ENCODE measurements at regions not wholly inside any gene's neighbourhood (a gene's known extent, or its start where the extent isn't known, plus 50 kb on each side); places are given as distances from the start of the nearest gene placed in this dataset.

- H3K9me3 Mint-ChIP-seq (ENCODE audit: unreplicated experiment): no peaks in the 10 kb centered on the region
- H3K4me3 Mint-ChIP-seq (ENCODE audit: unreplicated experiment): no peak overlapping the region
- no peak for DNase-seq (ENCODE audit: low spot score)
- no peaks in the 10 kb centered on the region for H3K4me1 Mint-ChIP-seq (ENCODE audit: unreplicated experiment)
- H3K27ac Mint-ChIP-seq (ENCODE audit: unreplicated experiment): no peak overlapping the region
- no peak for TF ChIP-seq CTCF (IDR thresholded peaks at IDR 0.05; ENCODE audit: unreplicated experiment)
- no peaks in the 10 kb centered on the region for H3K36me3 Mint-ChIP-seq (ENCODE audit: low read depth, unreplicated experiment)
- no peaks in the 10 kb centered on the region for H3K27me3 Mint-ChIP-seq (ENCODE audit: unreplicated experiment)
Observed at GRCh38 chr10:107485019-107485418, 320.5 kb upstream of the SORCS1 start.

DNA sequence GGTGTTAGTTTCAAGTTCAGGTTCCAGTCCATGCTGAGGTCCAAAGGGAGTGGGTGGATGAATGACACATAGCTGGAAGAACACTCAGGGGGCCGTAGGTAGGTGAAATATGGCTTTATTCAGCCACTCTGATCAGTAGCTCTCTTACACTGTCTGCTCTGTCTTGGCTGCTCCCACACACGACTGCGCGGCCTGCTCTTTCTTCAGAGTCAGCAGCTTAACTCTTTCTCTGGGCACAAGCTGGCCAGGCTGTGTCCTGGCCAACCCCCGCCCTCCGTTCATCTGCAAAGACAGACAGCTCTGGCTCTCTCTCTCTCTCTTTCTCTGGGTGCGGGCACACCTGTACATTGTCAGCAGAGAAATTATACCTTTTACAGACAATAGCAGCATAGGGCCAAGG lies 317.4 kb upstream of the SORCS1 start:
- TF ChIP-seq CTCF (IDR thresholded peaks at IDR 0.05; ENCODE audit: unreplicated experiment): no peak
- no peak for DNase-seq (ENCODE audit: low spot score)
- Mint-ChIP-seq H3K36me3 (ENCODE audit: low read depth, unreplicated experiment) (no peaks in the 10 kb centered on the region), H3K27ac (ENCODE audit: unreplicated experiment) (no peak overlapping the region), H3K9me3 (ENCODE audit: unreplicated experiment) (no peaks in the 10 kb centered on the region), H3K4me1 (ENCODE audit: unreplicated experiment) (no peaks in the 10 kb centered on the region), H3K27me3 (ENCODE audit: unreplicated experiment) (no peaks in the 10 kb centered on the region), H3K4me3 (ENCODE audit: unreplicated experiment) (no peak overlapping the region)

DNA sequence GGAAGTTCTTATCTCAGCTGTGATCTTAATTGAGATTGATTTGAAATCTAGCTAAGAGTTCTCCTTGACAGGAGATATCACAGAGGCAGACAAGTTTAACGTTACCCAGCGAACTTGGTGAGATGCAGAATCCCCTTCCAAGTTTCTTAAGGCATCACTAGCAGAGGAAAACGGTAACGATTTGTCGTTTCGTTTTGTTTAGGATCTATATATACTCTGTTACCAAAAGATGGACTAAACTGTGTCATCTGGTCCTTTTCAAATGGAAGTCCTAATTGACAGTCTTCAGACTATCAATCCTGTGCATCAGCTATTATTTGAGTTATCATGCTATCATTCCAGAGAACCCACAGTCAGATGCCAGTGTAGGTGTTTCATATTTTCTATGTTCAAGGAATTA lies 316.7 kb upstream of the SORCS1 start:
- Mint-ChIP-seq H3K27ac (ENCODE audit: unreplicated experiment) (no peak overlapping the region), H3K4me1 (ENCODE audit: unreplicated experiment) (no peaks in the 10 kb centered on the region), H3K4me3 (ENCODE audit: unreplicated experiment) (no peak overlapping the region), H3K27me3 (ENCODE audit: unreplicated experiment) (no peaks in the 10 kb centered on the region), H3K36me3 (ENCODE audit: low read depth, unreplicated experiment) (no peaks in the 10 kb centered on the region), H3K9me3 (ENCODE audit: unreplicated experiment) (no peaks in the 10 kb centered on the region)
- no peak for TF ChIP-seq CTCF (IDR thresholded peaks at IDR 0.05; ENCODE audit: unreplicated experiment)
- no peak for DNase-seq (ENCODE audit: low spot score)

DNA sequence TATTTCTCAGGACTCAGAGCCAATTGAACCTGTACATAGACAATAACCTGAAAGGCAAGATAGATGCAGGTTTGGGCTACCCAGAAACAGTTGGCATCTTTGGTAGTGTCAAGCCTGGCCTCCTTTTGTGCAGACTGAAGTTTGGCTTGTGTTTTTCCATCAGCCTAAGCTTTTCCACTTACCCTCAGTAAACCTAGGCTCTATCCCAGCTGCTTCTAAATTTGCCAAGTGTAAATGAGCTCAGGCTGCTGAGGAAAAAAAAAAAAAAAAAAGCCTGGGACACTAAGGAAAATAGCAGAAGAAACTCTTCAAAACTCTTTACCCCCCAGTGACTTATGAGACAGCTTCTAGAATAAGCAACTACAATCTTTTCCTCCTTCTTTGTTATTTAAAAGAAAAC lies 316.3 kb upstream of the SORCS1 start:
- DNase-seq (ENCODE audit: low spot score): no peak
- no peaks in the 10 kb centered on the region for H3K4me1 Mint-ChIP-seq (ENCODE audit: unreplicated experiment)
- H3K9me3 Mint-ChIP-seq (ENCODE audit: unreplicated experiment): no peaks in the 10 kb centered on the region

DNA sequence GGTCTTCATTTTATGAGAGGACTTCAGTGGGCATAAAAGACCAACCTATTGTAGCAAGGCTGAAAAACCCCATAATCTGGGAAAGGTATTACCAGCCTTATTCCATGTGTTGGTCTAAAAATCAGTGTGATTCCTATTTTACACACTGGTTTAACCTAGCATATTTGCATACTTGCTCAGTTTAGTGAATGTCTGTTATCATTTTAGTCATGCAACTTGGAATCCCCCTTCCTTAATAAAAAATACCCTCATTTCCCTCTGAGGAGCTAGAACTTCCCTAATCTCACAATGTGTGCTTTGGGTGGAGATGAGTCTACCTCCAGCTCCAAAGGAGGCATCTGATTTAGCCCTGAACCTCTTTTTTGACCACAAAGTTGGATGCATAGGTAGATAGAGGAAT lies 312.8 kb upstream of the SORCS1 start:
- TF ChIP-seq CTCF (IDR thresholded peaks at IDR 0.05; ENCODE audit: unreplicated experiment): no peak
- Mint-ChIP-seq H3K36me3 (ENCODE audit: low read depth, unreplicated experiment) (no peaks in the 10 kb centered on the region), H3K27ac (ENCODE audit: unreplicated experiment) (no peak overlapping the region), H3K9me3 (ENCODE audit: unreplicated experiment) (no peaks in the 10 kb centered on the region), H3K4me3 (ENCODE audit: unreplicated experiment) (no peak overlapping the region), H3K4me1 (ENCODE audit: unreplicated experiment) (no peaks in the 10 kb centered on the region), H3K27me3 (ENCODE audit: unreplicated experiment) (no peaks in the 10 kb centered on the region)
- DNase-seq (ENCODE audit: low spot score): no peak

More for the DNA sequence above, 316.3 kb upstream of the SORCS1 start:
- Mint-ChIP-seq H3K4me3 (ENCODE audit: unreplicated experiment) (no peak overlapping the region), H3K36me3 (ENCODE audit: low read depth, unreplicated experiment) (no peaks in the 10 kb centered on the region), H3K27me3 (ENCODE audit: unreplicated experiment) (no peaks in the 10 kb centered on the region), H3K27ac (ENCODE audit: unreplicated experiment) (no peak overlapping the region)
- TF ChIP-seq CTCF (IDR thresholded peaks at IDR 0.05; ENCODE audit: unreplicated experiment): no peak

All from endothelial cell (in vitro differentiated cells).